ENCODE measurements at regions not wholly inside any gene's neighbourhood (a gene's known extent, or its start where the extent isn't known, plus 50 kb on each side); places are given as distances from the start of the nearest gene placed in this dataset.
"Not testable (repeated sequence)": the region's sequence is repeated elsewhere in the genome, so short reads cannot be mapped to it uniquely, and the experiment has no call there.

DNA sequence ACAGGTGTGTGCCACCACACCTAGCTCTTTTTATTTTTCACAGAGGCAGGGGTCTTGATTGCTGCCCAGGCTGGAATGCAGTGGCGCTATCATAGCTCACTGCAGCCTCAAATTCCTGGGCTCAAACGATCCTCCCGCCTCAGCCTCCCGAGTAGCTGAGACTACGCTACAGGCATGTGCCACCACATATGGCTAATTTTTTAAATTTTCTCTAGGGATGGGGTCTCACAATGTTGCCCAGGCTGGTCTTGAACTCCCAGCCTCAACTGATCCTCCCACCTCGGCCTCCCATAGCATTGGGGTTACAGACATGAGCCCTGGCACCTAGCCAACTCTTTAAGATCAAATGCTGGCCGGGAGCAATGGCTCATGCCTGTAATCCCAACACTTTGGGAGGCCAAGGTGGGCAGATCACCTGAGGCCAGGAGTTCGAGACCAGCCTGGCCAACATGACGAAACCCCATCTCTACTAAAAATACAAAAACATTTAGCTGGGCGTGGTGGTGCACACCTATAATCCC is 50.6 kb upstream of the MYL10 start:
- H3K79me2 ChIP-seq (ENCODE audit: low read length); H2AFZ ChIP-seq (ENCODE audit: low read depth, low read length); H3K4me3 ChIP-seq (ENCODE audit: low read length); H3K9me3 ChIP-seq (ENCODE audit: insufficient read depth, low read length); H3K4me2 ChIP-seq (ENCODE audit: low read length); H3K36me3 ChIP-seq (replicated peaks; ENCODE audit: low read depth, low read length); H3K27me3 ChIP-seq (ENCODE audit: low read depth, low read length); H3K9ac ChIP-seq (ENCODE audit: low read length); H4K20me1 ChIP-seq (ENCODE audit: insufficient read depth, low read length); H3K4me1 ChIP-seq (ENCODE audit: low read length); H3K27ac ChIP-seq (ENCODE audit: low read length): not testable (repeated sequence)

- H3K27ac ChIP-seq (ENCODE audit: low read length), result no peak overlapping the region
- TF ChIP-seq, protein P1, sequence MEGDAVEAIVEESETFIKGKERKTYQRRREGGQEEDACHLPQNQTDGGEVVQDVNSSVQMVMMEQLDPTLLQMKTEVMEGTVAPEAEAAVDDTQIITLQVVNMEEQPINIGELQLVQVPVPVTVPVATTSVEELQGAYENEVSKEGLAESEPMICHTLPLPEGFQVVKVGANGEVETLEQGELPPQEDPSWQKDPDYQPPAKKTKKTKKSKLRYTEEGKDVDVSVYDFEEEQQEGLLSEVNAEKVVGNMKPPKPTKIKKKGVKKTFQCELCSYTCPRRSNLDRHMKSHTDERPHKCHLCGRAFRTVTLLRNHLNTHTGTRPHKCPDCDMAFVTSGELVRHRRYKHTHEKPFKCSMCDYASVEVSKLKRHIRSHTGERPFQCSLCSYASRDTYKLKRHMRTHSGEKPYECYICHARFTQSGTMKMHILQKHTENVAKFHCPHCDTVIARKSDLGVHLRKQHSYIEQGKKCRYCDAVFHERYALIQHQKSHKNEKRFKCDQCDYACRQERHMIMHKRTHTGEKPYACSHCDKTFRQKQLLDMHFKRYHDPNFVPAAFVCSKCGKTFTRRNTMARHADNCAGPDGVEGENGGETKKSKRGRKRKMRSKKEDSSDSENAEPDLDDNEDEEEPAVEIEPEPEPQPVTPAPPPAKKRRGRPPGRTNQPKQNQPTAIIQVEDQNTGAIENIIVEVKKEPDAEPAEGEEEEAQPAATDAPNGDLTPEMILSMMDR (IDR thresholded peaks at IDR 0.05; ENCODE audit: low read depth, low read length), result no peak
- no peak for TF ChIP-seq EZH2phosphoT487 (IDR thresholded peaks at IDR 0.05; ENCODE audit: low read depth)
- H2AFZ ChIP-seq (ENCODE audit: low read depth, low read length), result no peak overlapping the region
- H3K36me3 ChIP-seq (replicated peaks; ENCODE audit: low read depth, low read length), result no peaks in the 10 kb centered on the region
- H3K27me3 ChIP-seq (ENCODE audit: low read depth, low read length), result no peaks in the 10 kb centered on the region
- no peaks in the 10 kb centered on the region for H3K9me3 ChIP-seq (ENCODE audit: insufficient read depth, low read length)
- no peak overlapping the region for H3K4me2 ChIP-seq (ENCODE audit: low read length)
- H3K79me2 ChIP-seq (ENCODE audit: low read length), result no peaks in the 10 kb centered on the region
- no peak overlapping the region for H3K9ac ChIP-seq (ENCODE audit: low read length)
- no peak overlapping the region for H3K4me3 ChIP-seq (ENCODE audit: low read length)
- no peaks in the 10 kb centered on the region for H4K20me1 ChIP-seq (ENCODE audit: insufficient read depth, low read length)
- peaks cover 2% of the 10 kb centered on the region; the same call in 1 of the 2 replicates for H3K4me1 ChIP-seq (ENCODE audit: low read length)
Observed at GRCh38 chr7:101680406-101681145, 51.5 kb upstream of the MYL10 start.

DNA sequence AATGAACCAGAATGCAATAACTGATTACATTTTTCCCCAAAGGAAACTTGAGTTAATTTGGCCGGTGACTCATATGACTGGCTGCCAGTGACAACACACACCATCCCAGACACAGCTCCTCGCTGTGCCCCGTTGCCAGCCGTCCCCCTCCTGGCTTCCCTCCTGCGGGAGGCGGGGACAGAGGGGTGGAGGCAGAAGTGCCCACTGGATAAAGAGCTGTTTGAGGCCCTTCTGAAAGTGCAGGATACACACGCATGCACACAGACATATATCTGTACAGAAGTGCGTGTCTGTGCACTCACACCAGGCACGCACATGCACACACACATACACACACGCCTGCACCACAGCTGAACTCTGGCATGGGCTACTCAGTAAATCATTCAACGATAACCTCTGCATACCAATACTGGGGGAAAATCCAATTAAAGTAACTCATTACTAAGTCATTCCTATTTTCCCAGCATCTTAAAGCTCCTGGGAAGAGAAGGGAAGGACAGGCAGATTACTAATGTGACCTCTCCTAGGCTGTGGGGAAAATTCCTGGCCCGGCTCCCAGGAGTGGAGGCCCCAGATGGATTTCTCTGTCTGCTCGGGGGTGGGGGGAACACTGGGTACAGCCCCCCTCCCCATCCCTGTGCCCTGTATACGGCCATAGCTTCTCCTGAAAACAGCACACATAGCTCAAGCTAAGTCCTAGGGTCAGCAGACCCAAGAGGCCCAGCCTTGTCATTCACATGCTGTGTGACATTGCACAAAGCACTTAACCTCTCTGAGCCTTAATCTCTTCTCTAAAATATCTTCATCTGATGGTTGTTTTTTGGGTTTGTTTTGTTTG is 52.3 kb upstream of the MYL10 start:
- no peak overlapping the region for H3K9ac ChIP-seq (ENCODE audit: low read length)
- no peak overlapping the region for H3K27ac ChIP-seq (ENCODE audit: low read length)
- no peaks in the 10 kb centered on the region for H3K9me3 ChIP-seq (ENCODE audit: insufficient read depth, low read length)
- no peak overlapping the region for H3K4me3 ChIP-seq (ENCODE audit: low read length)
- H3K4me1 ChIP-seq (ENCODE audit: low read length), result peaks cover 2% of the 10 kb centered on the region; the same call in 1 of the 2 replicates
- H4K20me1 ChIP-seq (ENCODE audit: insufficient read depth, low read length), result no peaks in the 10 kb centered on the region
- H3K4me2 ChIP-seq (ENCODE audit: low read length), result no peak overlapping the region
- H2AFZ ChIP-seq (ENCODE audit: low read depth, low read length), result no peak overlapping the region
- H3K36me3 ChIP-seq (replicated peaks; ENCODE audit: low read depth, low read length), result no peaks in the 10 kb centered on the region
- H3K27me3 ChIP-seq (ENCODE audit: low read depth, low read length), result no peaks in the 10 kb centered on the region
- H3K79me2 ChIP-seq (ENCODE audit: low read length), result no peaks in the 10 kb centered on the region
- no peak for TF ChIP-seq EZH2phosphoT487 (IDR thresholded peaks at IDR 0.05; ENCODE audit: low read depth)
- TF ChIP-seq, protein P1 (IDR thresholded peaks at IDR 0.05; ENCODE audit: low read depth, low read length), result no peak

DNA sequence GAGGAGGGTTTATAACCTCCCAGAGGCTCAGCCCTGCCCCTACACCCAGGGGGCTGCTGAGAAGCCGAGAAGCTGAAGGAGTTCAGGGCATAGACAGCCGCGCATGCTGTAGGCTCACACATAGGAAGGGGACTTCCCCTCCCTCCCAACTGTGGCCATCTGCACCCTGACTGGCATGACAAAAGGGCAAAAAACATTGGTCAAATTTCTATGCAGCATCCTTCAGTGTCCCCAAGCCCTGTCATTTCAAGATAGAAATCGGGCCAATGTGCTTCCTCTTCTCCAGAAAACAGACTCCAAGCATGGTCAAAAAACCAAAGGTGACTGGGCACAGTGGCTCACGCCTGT is 55.9 kb upstream of the MYL10 start:
- no peaks in the 10 kb centered on the region for H3K9me3 ChIP-seq (ENCODE audit: insufficient read depth, low read length)
- no peak overlapping the region for H3K4me3 ChIP-seq (ENCODE audit: low read length)
- H3K9ac ChIP-seq (ENCODE audit: low read length), result no peak overlapping the region
- no peaks in the 10 kb centered on the region for H4K20me1 ChIP-seq (ENCODE audit: insufficient read depth, low read length)
- no peak overlapping the region for H3K4me2 ChIP-seq (ENCODE audit: low read length)
- H3K36me3 ChIP-seq (replicated peaks; ENCODE audit: low read depth, low read length), result no peaks in the 10 kb centered on the region
- no peak overlapping the region for H3K27ac ChIP-seq (ENCODE audit: low read length)
- TF ChIP-seq, protein P1 (IDR thresholded peaks at IDR 0.05; ENCODE audit: low read depth, low read length), result no peak
- TF ChIP-seq EZH2phosphoT487 (IDR thresholded peaks at IDR 0.05; ENCODE audit: low read depth), result no peak
- H3K79me2 ChIP-seq (ENCODE audit: low read length), result no peaks in the 10 kb centered on the region
- H2AFZ ChIP-seq (ENCODE audit: low read depth, low read length), result no peak overlapping the region
- H3K4me1 ChIP-seq (ENCODE audit: low read length), result peaks cover 8% of the 10 kb centered on the region; the same call in 1 of the 2 replicates
- H3K27me3 ChIP-seq (ENCODE audit: low read depth, low read length), result no peaks in the 10 kb centered on the region

All from OCI-LY3 (cell line).